IMR-90 (cell line): ENCODE measurements at regions not wholly inside any gene's neighbourhood (a gene's known extent, or its start where the extent isn't known, plus 50 kb on each side); places are given as distances from the start of the nearest gene placed in this dataset.

Experiments
- ATAC-seq: fragments of 200-7000 bp; cut with Tn5 transposase; 2 replicates; pipeline ENCODE4 v1.9.1; 2020; ENCODE audit warnings: low read depth, mild to moderate bottlenecking, moderate library complexity
- BruUV-seq: library from RNA; stranded (reverse); fragments of 400-500 nt; replicated peaks from 2 replicates; lab custom pipeline; 2021; lab: Mats Ljungman, UMichigan
- CTCF ChIA-PET: fragments of 300-600 bp; formaldehyde crosslinking; extraction: SDS; loops from one replicate; lab custom pipeline; 2021; ENCODE audit warnings: antibody characterized with exemption; lab: Yijun Ruan, JAX
- POLR2A ChIA-PET: fragments of 300-600 bp; sonication (Branson Sonifier 250); formaldehyde crosslinking; loops from one replicate; lab custom pipeline; 2022; ENCODE audit warnings: antibody characterized with exemption; ENCODE audit not compliant: unreplicated experiment; lab: Charles Lee
- DNase-seq: peaks from one replicate; pipeline ENCODE4 v3.0.0; 2013
- H2AFZ ChIP-seq: replicated peaks from 2 replicates; pipeline ENCODE3; 2013; ENCODE audit warnings: low read length, mild to moderate bottlenecking; ENCODE audit not compliant: poor library complexity
- H2AK5ac ChIP-seq: 2 replicates; pipeline ENCODE4 v1.6.1; 2013; ENCODE audit warnings: low read depth, low read length, inconsistent platforms
- H2AK9ac ChIP-seq: replicated peaks from 2 replicates; pipeline ENCODE3; 2013; ENCODE audit warnings: mild to moderate bottlenecking, low read depth, low read length, moderate library complexity; ENCODE audit not compliant: poor library complexity
- H2BK120ac ChIP-seq: 2 replicates; pipeline ENCODE4 v1.6.1; 2013; ENCODE audit warnings: low read depth, low read length, inconsistent platforms
- H2BK15ac ChIP-seq: 3 replicates; pipeline ENCODE4 v1.6.1; 2013; ENCODE audit warnings: low read depth, low read length, inconsistent platforms
- H2BK20ac ChIP-seq: 2 replicates; pipeline ENCODE4 v1.6.1; 2013; ENCODE audit warnings: low read depth, mild to moderate bottlenecking, inconsistent platforms, low read length, moderate library complexity
- H2BK5ac ChIP-seq: 2 replicates; pipeline ENCODE4 v1.6.1; 2013; ENCODE audit warnings: mild to moderate bottlenecking, low read depth, low read length, inconsistent platforms; ENCODE audit not compliant: poor library complexity, severe bottlenecking
- H3K14ac ChIP-seq: replicated peaks from 2 replicates; pipeline ENCODE4 v1.6.1; 2013; ENCODE audit warnings: low read depth, low read length, inconsistent platforms
- H3K18ac ChIP-seq: 2 replicates; pipeline ENCODE4 v1.6.1; 2013; ENCODE audit warnings: low read depth, low read length, control low read depth
- H3K23ac ChIP-seq: 2 replicates; pipeline ENCODE4 v1.6.1; 2013; ENCODE audit warnings: low read depth, low read length, inconsistent platforms
- H3K27ac ChIP-seq: 2 replicates; pipeline ENCODE4 v1.5.1; 2013; ENCODE audit warnings: mild to moderate bottlenecking, control low read depth, low read length; ENCODE audit not compliant: insufficient read depth
- H3K27me3 ChIP-seq: 2 replicates; pipeline ENCODE4 v1.6.1; 2013; ENCODE audit warnings: low read length; ENCODE audit not compliant: control insufficient read depth, insufficient read depth
- H3K36me3 ChIP-seq: 2 replicates; pipeline ENCODE4 v1.6.1; 2013; ENCODE audit warnings: low read length, mixed read lengths; ENCODE audit not compliant: control insufficient read depth, insufficient read depth
- H3K4ac ChIP-seq: 2 replicates; pipeline ENCODE4 v1.6.1; 2013; ENCODE audit warnings: low read depth, low read length, inconsistent platforms
- H3K4me1 ChIP-seq: 2 replicates; pipeline ENCODE4 v1.6.1; 2013; ENCODE audit warnings: low read length, mixed read lengths; ENCODE audit not compliant: control insufficient read depth, insufficient read depth
- H3K4me2 ChIP-seq: 2 replicates; pipeline ENCODE4 v1.6.1; 2013; ENCODE audit warnings: low read depth, mild to moderate bottlenecking, control low read depth, low read length, moderate library complexity
- H3K4me3 ChIP-seq: 2 replicates; pipeline ENCODE4 v1.5.1; 2013; ENCODE audit warnings: low read depth, mild to moderate bottlenecking, control low read depth, low read length, moderate library complexity; ENCODE audit not compliant: insufficient read depth
- H3K56ac ChIP-seq: 2 replicates; pipeline ENCODE4 v1.6.1; 2013; ENCODE audit warnings: low read length, inconsistent platforms; ENCODE audit not compliant: insufficient read depth; ENCODE audit errors: extremely low read depth
- H3K79me1 ChIP-seq, 2 experiments: 2 replicates each; pipeline ENCODE4 v1.6.1; 2013; ENCODE audit warnings: low read length in 2 of 2, inconsistent platforms in 1 of 2, low read depth in 1 of 2
- H3K9ac ChIP-seq: 2 replicates; pipeline ENCODE4 v1.6.1; 2013; ENCODE audit warnings: low read depth, low read length, control low read depth
- H3K9me1 ChIP-seq: 2 replicates; pipeline ENCODE4 v1.6.1; 2013; ENCODE audit warnings: low read length, inconsistent platforms; ENCODE audit not compliant: insufficient read depth
- H3K9me3 ChIP-seq: 2 replicates; pipeline ENCODE4 v1.6.1; 2013; ENCODE audit warnings: low read length; ENCODE audit not compliant: control insufficient read depth, insufficient read depth
- H4K20me1 ChIP-seq: 2 replicates; pipeline ENCODE4 v1.6.1; 2013; ENCODE audit warnings: low read length, inconsistent platforms; ENCODE audit not compliant: insufficient read depth
- H4K5ac ChIP-seq: 2 replicates; pipeline ENCODE4 v1.6.1; 2013; ENCODE audit warnings: mild to moderate bottlenecking, low read depth, low read length, control low read depth
- H4K8ac ChIP-seq, 2 experiments: 2 replicates each; pipeline ENCODE4 v1.6.1; 2013; ENCODE audit warnings: low read depth in 2 of 2, low read length in 2 of 2, control low read depth in 1 of 2, inconsistent platforms in 1 of 2
- H4K91ac ChIP-seq: 2 replicates; pipeline ENCODE4 v1.6.1; 2013; ENCODE audit warnings: low read depth, low read length, inconsistent platforms; ENCODE audit not compliant: insufficient read depth
- CEBPB ChIP-seq: IDR thresholded peaks from 2 replicates; pipeline ENCODE4 v1.6.1; 2012; ENCODE audit warnings: low read depth, low read length, improper control_type of control experiment
- WGBS, 2 experiments: methylation state at CpG; one replicate each; pipeline versions ENCODE4 v1.1.5 to v1.1.7; 2013; ENCODE audit warnings: missing lambda C conversion rate in 2 of 2; ENCODE audit not compliant: insufficient read length in 1 of 2; ENCODE audit errors: extremely low coverage in 2 of 2; 5-methylcytosine and 5-hydroxymethylcytosine counted together
- dilution Hi-C: fragments of 300-500 bp; cut with HindIII; formaldehyde crosslinking; loops from one replicate; pipeline ENCODE4 v1.14.3; 2018; ENCODE audit warnings: low sequenced_read_pairs; ENCODE audit not compliant: unreplicated experiment
- in situ Hi-C: fragments of 300-500 bp; cut with MboI; formaldehyde crosslinking; loops from 3 replicates; pipeline ENCODE4 v1.14.3; 2019; ENCODE audit warnings: low sequenced_read_pairs, inconsistent platforms, mixed read lengths
- intact Hi-C: fragments of 100-400 bp; cut with micrococcal nuclease; formaldehyde crosslinking; loops from 2 replicates; pipeline ENCODE4 v1.10.0; 2022

DNA sequence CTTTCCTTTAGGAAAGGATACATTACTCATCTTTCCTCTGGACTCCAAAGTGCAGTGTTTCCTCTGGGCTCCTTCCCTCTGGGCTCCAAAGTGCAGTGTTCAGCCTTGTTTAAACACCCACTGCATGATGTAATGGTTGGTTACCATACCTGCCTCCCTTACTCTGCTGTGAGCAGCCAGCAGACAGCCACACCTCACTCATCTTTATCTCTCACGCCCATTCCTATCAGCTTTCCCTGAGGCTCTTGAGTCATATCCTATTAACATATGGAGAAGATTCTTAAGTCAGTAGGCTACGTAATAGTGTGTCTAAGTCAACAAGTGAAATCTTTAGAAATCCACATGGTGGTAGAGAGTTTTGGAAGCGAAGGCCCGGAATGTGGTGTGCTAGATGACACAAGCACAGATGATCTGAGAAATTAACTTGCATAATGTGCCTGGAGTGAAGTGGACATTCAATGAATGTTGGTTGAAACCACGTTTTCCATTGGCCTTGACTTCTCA lies 97.2 kb upstream of the CTNNB1 start:
- CTCF ChIA-PET, result interaction anchor here (0.5 kb wide), 1 partner anchor 190 kb away, joined by 3 read pairs; no protein-coding TSS in a partner anchor
- intact Hi-C loops, result no loop called here
- no peak overlapping the region for H3K4me2 ChIP-seq

More for the DNA sequence above, 97.2 kb upstream of the CTNNB1 start:
- H2BK120ac ChIP-seq, result no peak overlapping the region
- no TSS peak for BruUV-seq
- no peak overlapping the region for H2BK15ac ChIP-seq
- no peak overlapping the region for H3K18ac ChIP-seq
- WGBS, 2 experiments, result 100% methylated on average over 2 of the region's 5 CpGs; no CpG with 5 or more reads in 1 of the 2 experiments
- H3K79me1 ChIP-seq, result no peaks in the 10 kb centered on the region
- H3K27ac ChIP-seq, result no peak overlapping the region
- no peak overlapping the region for H4K8ac ChIP-seq
- no peaks in the 10 kb centered on the region for H3K4me1 ChIP-seq
- TF ChIP-seq CEBPB, result no peak
- no peak overlapping the region for H3K56ac ChIP-seq
- no peak overlapping the region for H4K5ac ChIP-seq
- no peaks in the 10 kb centered on the region for H4K20me1 ChIP-seq
- in situ Hi-C loops, result no loop called here
- ATAC-seq, result no peak
- no peak overlapping the region for H4K91ac ChIP-seq
- POLR2A ChIA-PET, result no interaction called here
- no peak for DNase-seq
- H3K4ac ChIP-seq, result no peak overlapping the region
- H3K36me3 ChIP-seq, result no peaks in the 10 kb centered on the region
- H3K9me1 ChIP-seq, result no peaks in the 10 kb centered on the region
- dilution Hi-C loops, result no loop called here
- no peak overlapping the region for H2AK9ac ChIP-seq
- H2BK5ac ChIP-seq, result no peak overlapping the region
- H3K9me3 ChIP-seq, result no peaks in the 10 kb centered on the region
- H2AFZ ChIP-seq, result no peak overlapping the region
- H3K23ac ChIP-seq, result no peak overlapping the region
- no peak overlapping the region for H3K4me3 ChIP-seq
- no peak overlapping the region for H2BK20ac ChIP-seq
- no peak overlapping the region for H3K14ac ChIP-seq
- no peak overlapping the region for H2AK5ac ChIP-seq
- no peak overlapping the region for H3K9ac ChIP-seq
- H3K27me3 ChIP-seq, result no peaks in the 10 kb centered on the region
